Hematopoietic multipotent progenitor cell treated with erythropoietin and hydrocortisone succinate and interleukin-3 and kit ligand, for 8 days (in vitro differentiated cells): ENCODE measurements at regions not wholly inside any gene's neighbourhood (a gene's known extent, or its start where the extent isn't known, plus 50 kb on each side); places are given as distances from the start of the nearest gene placed in this dataset.

Source experiments
- DNase-seq: peaks from one replicate; pipeline ENCODE4 v3.0.0-alpha.2; 2015

DNA sequence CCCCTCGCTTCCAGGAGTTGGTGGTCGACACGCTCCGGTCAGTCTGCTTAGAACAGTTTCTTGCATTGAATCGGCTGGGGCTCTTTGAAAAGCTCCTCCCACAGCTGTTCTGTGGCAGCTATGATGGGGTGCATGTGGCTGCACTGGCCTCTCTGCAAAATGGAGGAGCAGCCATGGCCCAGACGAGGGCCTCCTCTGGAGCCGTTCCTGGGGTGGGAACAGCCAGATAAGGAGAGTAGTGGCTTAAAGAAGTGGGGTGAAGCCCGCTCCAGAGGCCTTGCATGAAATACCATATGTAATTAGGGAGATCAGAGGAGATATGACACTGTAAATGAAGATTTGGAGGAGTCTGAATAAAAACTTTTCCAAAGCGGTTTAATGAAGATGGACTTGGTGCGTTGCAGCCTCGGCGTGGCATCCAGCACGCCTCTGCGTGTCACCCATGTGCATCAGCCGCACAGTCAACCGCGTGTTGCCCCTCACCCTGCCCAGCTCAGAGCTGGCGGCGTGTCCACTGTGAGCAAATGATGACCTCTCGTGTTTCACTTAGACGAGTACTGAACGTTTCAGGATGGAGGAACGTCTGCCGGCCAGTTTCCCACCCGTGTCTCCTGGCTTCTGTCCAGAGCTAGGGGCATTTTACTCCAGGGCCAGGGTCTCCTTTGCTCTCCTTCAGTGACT is 199.2 kb downstream of the TEX29 start:
- DNase-seq = no peak

- DNase-seq = no peak
These were observed 200.6 kb downstream of the TEX29 start for GRCh38 chr13:111521030-111521429.

- DNase-seq = no peak
These were observed 201.3 kb downstream of the TEX29 start for GRCh38 chr13:111521691-111522229.

DNA sequence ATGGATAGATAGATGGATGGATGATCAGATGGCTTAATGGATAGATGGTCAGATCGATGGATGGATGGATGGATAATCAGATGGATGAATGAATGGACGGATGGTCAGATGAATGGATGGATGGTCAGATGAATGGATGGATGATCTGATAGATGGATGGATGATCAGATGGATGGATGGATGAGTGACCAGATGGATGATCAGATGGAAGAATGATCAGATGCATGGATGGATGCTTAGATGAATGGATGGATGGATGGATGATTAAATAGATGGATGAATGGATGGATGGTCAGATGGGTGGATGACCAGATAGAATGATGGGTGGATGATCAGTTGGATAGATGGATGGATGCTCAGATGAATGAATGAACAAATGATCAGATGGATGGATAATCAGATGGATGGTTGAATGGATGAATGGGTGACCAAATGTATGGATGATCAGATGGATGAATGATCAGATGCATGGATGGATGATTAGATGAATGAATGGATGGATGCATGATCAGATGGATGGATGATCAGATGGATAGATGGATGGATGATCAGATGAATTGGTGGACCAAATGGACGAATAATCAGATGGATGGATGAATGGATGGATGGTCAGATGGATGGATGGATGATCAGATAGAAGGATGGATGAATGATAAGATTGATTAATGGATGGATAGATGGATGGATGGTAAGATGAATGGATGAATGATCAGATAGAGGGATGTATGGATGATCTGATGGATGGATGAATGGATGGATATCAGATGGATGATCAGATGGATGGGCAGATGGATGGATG is 205.1 kb downstream of the TEX29 start:
- DNase-seq = no peak

- DNase-seq = no peak
These were observed 206.5 kb downstream of the TEX29 start for GRCh38 chr13:111526922-111527321.

DNA sequence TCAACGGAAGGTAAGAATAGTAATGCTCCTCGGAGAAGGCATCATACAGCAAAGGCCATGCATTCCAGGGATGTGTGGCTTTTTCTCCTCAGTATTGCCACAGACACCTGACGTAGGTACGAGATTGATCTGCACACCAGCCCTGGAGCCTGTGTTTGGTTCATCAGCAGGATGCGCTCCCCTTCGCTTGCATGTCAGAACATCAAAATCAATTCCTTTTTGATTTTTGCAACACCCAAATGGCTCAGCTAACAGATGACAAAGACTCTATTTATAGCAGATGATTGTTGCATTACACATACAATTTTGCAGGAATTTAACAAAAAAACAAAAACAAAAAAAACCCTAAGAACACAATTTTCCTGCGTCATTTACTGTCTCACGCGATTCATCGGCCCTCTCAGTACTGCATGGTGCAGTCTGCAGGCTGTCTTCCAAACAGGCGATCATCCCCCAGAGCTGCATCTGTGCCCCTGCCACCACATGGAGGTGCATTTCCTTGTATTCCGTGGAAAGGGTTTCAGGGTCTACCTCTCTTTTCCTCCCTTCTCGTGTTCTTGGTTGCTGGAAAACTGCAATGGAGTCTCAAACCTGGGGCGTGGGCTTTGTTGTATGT is 207.3 kb downstream of the TEX29 start:
- DNase-seq = no peak

- no peak for DNase-seq
These were observed 208.1 kb downstream of the TEX29 start for GRCh38 chr13:111528513-111528912.

DNA sequence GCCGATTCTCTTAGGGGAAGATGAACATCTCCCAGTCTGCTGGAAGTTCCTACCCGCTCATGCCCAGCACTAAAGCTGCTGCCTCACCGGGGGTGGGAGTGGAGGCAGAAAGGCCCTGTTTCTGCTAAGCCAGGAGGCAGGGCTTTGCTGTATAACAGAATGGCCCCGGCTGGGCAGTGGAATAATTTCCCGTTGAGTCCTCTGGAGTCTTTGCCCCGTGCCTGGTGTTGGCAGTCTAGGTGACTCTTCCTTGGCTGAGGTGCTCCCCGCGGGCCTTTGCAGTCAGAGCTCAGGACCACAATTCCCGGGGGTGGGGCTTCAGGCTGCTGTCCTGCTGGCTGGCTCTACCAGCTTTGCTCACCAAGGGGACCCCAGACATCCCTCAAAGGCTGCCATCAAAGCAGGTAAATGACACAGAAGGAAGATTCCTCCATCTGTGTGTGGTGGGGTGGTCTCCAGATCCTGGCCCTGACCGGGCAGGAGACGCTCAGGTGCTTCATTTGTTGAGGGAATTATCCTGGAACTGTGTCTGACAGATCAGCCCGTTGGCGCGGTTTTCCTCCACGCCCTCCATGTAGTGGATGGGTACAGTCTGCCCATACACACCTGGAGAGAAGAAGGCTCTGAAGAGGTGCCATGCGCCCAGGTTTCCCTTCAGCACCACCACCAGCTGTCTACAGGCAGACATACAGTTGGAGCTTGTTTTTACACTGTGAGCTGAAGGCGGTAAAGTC is 209.9 kb downstream of the TEX29 start:
- no peak for DNase-seq

DNA sequence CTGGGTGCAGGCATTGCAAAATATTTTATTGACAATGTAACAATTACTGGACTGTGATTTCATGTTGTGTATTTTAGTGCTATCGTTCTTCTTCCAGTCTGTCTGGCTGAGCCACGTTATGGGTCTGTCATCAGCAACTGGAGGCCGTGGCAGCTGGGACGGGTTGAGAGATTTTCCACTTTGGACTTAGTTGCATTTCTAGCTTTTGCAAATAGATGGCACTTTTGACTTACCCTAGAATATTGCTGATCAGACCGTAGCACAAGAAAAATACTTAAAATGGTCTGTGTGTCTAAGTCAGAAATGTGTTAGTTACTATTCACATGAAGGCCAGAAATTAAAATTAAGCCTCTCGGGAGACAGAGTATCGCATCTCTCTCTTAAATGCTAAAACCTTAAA is 211.1 kb downstream of the TEX29 start:
- DNase-seq = no peak

- DNase-seq = no peak
These were observed 211.7 kb downstream of the TEX29 start for GRCh38 chr13:111532111-111532510.

DNA sequence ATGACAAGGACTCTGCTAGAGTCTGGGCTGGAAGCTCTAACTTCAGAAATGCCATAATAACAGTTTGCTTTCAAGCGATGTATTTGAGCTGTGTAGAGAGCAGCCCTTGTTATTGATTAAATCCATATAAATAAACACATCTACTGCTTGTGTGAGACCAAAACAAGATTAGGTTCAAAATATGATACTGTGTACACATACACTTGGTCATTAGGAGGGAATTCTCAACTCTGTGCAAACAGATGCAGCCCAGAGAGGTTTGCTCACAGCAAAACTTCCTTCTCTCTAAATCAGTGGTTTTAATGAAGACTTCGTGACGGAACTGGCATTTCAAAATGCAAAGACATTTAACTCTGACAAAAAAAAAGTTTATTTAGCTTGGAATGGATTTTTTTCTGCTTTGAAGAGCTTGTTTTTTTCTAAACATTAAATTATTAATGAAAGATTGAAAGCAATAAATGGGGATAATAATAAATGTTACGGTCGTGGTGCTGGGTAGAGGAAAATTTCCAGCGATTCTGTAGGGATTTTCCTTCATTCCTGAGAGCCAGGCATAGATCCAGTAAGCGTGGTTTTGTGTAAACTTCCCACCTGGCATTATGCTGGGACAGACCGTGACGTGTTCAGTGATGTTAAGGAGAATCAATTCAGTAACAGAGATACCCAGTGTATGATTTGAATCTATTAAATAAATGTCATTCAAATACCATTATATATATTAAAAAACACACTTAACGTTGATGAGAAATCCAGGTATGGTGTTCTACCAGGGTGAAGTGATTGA is 213.7 kb downstream of the TEX29 start:
- no peak for DNase-seq

DNA sequence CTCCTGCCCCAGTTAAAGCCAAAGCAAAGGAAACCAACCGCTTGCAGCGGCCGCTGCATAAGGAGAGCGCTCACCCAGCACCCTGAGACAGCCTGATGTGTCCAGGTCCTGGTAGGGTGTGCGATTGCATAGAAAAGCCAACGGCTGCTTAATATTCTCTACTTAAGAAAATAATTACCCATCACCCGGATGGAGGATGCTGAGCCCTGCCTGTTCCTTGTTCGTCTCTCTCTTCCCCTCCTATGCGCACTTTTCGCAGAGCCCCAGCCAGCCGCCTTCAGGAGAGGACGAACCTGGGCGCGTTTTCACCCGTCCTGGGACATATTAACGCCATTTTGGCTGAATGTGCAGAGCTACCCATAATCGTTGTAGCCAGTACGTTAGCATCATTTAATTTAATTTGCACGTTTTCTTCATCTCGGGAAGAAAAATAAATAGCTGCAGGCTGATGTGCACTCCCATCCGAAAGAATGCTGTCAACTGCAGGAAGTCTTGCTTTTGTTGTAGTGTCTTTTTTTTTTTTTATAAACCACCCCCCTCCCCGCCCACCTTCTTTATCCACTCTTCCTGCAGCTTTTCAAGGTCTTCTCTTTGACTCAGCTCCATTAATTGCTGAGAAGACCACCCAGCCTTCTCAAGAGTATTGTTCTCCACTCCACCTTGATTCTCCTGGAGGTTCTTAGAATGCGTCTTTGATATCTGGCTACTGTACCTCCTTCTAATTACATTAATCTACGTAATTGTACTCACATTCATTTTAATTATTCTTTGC is 214.5 kb downstream of the TEX29 start:
- no peak for DNase-seq

DNA sequence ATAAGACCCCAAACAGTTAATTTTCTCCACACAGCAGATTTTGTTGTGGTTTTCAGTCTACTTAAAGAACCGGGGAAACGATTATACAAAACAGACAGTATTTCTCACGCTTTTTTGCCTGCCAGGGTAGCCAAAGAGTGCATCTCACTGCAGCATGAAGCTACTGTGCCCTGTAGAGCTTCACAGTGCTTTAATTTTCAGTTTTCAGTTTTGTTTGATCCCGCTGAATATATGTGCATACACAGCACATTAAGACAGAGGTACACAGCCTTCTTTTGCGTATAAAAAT is 215.0 kb downstream of the TEX29 start:
- no peak for DNase-seq

DNA sequence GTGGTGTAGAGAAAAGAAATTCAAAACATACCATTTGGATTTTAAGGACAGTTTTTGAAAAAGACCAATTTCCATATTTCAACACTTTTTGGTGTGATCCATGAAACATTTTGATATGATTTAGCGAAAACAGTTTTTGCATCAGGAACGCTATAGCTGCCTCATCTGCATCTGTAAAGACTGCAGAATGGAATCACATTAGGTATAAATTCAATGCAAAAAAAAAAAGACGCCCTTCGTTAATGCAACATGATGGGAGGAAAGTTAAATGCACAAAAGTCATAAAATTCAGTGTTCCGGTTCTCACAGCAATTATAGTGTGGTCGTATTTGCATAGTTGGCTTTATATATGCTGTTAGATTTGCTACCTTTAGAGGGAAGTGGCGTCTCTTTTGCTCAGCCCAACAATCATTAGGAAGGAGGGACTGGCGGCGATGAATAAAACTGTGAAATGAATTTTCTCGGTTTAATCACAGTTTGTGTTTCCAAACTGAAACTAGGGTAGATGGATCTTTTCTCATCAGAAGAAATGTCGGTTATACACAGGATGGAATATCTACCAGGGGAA is 215.7 kb downstream of the TEX29 start:
- DNase-seq = no peak

GRCh38 chr13:111537115-111537728 is 216.8 kb downstream of the TEX29 start:
- DNase-seq = no peak

GRCh38 chr13:111537843-111538499 is 217.5 kb downstream of the TEX29 start:
- no peak for DNase-seq

DNA sequence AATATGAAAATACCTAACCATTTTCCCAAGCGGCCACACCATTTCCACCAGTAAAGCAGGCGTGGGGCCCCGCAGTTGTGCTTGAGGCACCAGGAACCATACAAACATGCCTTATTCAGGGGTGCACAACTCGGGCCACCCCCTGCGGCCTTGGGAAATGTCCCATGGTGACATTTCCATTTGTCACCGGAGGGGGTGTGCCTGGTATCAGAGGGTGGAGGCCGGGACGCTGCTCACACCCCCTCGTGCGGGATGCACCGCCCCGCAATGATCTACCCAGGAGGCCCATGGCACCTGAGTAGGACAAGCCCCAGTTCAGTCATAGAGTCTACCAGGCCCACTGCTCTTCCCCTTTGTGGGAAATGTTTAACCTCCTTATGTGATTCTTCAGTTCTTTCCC is 218.8 kb downstream of the TEX29 start:
- DNase-seq = no peak

GRCh38 chr13:111539791-111540446 is 219.5 kb downstream of the TEX29 start:
- DNase-seq = no peak

GRCh38 chr13:111540486-111540885 is 220.0 kb downstream of the TEX29 start:
- DNase-seq = no peak

GRCh38 chr13:111541345-111541744 is 220.9 kb downstream of the TEX29 start:
- no peak for DNase-seq
